ENCODE measurements at regions not wholly inside any gene's neighbourhood (a gene's known extent, or its start where the extent isn't known, plus 50 kb on each side); places are given as distances from the start of the nearest gene placed in this dataset.

GRCh38 chr1:193705554-193705981, 519.2 kb upstream of the B3GALT2 start:
- FAIRE-seq: no peak
- no peak for TF ChIP-seq CTCF (IDR thresholded peaks at IDR 0.05; ENCODE audit: borderline replicate concordance, extremely low read depth, insufficient read depth)

GRCh38 chr1:193703655-193704054, 517.2 kb upstream of the B3GALT2 start:
- H3K36me3 ChIP-seq (ENCODE audit: control insufficient read depth in 2 of 3, insufficient read depth in 3 of 3, low read length in 3 of 3): no peaks in the 10 kb centered on the region
- no peaks in the 10 kb centered on the region for H3K27me3 ChIP-seq (ENCODE audit: control insufficient read depth, insufficient read depth, low read length)
- no peak for TF ChIP-seq CTCF (IDR thresholded peaks at IDR 0.05; ENCODE audit: borderline replicate concordance, extremely low read depth, insufficient read depth)
- H3K9ac ChIP-seq (ENCODE audit: low read length in 3 of 3): no peak overlapping the region
- intact Hi-C loops (cut with DNase I): no loop called here
- H3K9me3 ChIP-seq (ENCODE audit: control insufficient read depth in 2 of 3, insufficient read depth in 1 of 3, low read length in 3 of 3): no peaks in the 10 kb centered on the region
- FAIRE-seq (no peak), DNase-seq (no peak)
- H3K4me3 ChIP-seq (ENCODE audit: low read length in 3 of 3): no peak overlapping the region
- no peak overlapping the region for H3K27ac ChIP-seq (ENCODE audit: low read depth in 2 of 2, low read length in 2 of 2)
- no peaks in the 10 kb centered on the region for H3K4me1 ChIP-seq (ENCODE audit: control insufficient read depth in 2 of 3, insufficient read depth in 2 of 3, low read depth in 1 of 3, low read length in 3 of 3)

More at GRCh38 chr1:193705554-193705981, 519.2 kb upstream of the B3GALT2 start:
- H3K27ac ChIP-seq (ENCODE audit: low read depth in 2 of 2, low read length in 2 of 2): no peak overlapping the region
- H3K4me3 ChIP-seq (ENCODE audit: low read length in 3 of 3): no peak overlapping the region
- H3K9ac ChIP-seq (ENCODE audit: low read length in 3 of 3): no peak overlapping the region
- intact Hi-C loops (cut with DNase I): no loop called here
- no peak for DNase-seq
- H3K36me3 ChIP-seq (ENCODE audit: control insufficient read depth in 2 of 3, insufficient read depth in 3 of 3, low read length in 3 of 3): no peaks in the 10 kb centered on the region
- no peaks in the 10 kb centered on the region for H3K4me1 ChIP-seq (ENCODE audit: control insufficient read depth in 2 of 3, insufficient read depth in 2 of 3, low read depth in 1 of 3, low read length in 3 of 3)
- no peaks in the 10 kb centered on the region for H3K9me3 ChIP-seq (ENCODE audit: control insufficient read depth in 2 of 3, insufficient read depth in 1 of 3, low read length in 3 of 3)
- no peaks in the 10 kb centered on the region for H3K27me3 ChIP-seq (ENCODE audit: control insufficient read depth, insufficient read depth, low read length)

GRCh38 chr1:193703121-193703520, 516.7 kb upstream of the B3GALT2 start:
- DNase-seq (no peak), FAIRE-seq (no peak)
- Histone ChIP-seq H3K4me3 (ENCODE audit: low read length in 3 of 3) (no peak overlapping the region), H3K36me3 (ENCODE audit: control insufficient read depth in 2 of 3, insufficient read depth in 3 of 3, low read length in 3 of 3) (no peaks in the 10 kb centered on the region), H3K9me3 (ENCODE audit: control insufficient read depth in 2 of 3, insufficient read depth in 1 of 3, low read length in 3 of 3) (no peaks in the 10 kb centered on the region), H3K4me1 (ENCODE audit: control insufficient read depth in 2 of 3, insufficient read depth in 2 of 3, low read depth in 1 of 3, low read length in 3 of 3) (no peaks in the 10 kb centered on the region), H3K27ac (ENCODE audit: low read depth in 2 of 2, low read length in 2 of 2) (no peak overlapping the region), H3K27me3 (ENCODE audit: control insufficient read depth, insufficient read depth, low read length) (no peaks in the 10 kb centered on the region), H3K9ac (ENCODE audit: low read length in 3 of 3) (no peak overlapping the region)
- intact Hi-C loops (cut with DNase I): no loop called here
- no peak for TF ChIP-seq CTCF (IDR thresholded peaks at IDR 0.05; ENCODE audit: borderline replicate concordance, extremely low read depth, insufficient read depth)

GRCh38 chr1:193701759-193702158, 515.3 kb upstream of the B3GALT2 start:
- Histone ChIP-seq H3K27ac (ENCODE audit: low read depth in 2 of 2, low read length in 2 of 2) (no peak overlapping the region), H3K9me3 (ENCODE audit: control insufficient read depth in 2 of 3, insufficient read depth in 1 of 3, low read length in 3 of 3) (no peaks in the 10 kb centered on the region), H3K4me1 (ENCODE audit: control insufficient read depth in 2 of 3, insufficient read depth in 2 of 3, low read depth in 1 of 3, low read length in 3 of 3) (no peaks in the 10 kb centered on the region), H3K36me3 (ENCODE audit: control insufficient read depth in 2 of 3, insufficient read depth in 3 of 3, low read length in 3 of 3) (no peaks in the 10 kb centered on the region), H3K27me3 (ENCODE audit: control insufficient read depth, insufficient read depth, low read length) (no peaks in the 10 kb centered on the region), H3K4me3 (ENCODE audit: low read length in 3 of 3) (no peak overlapping the region), H3K9ac (ENCODE audit: low read length in 3 of 3) (no peak overlapping the region)
- FAIRE-seq (no peak), DNase-seq (no peak)
- intact Hi-C loops (cut with DNase I): no loop called here
- TF ChIP-seq CTCF (IDR thresholded peaks at IDR 0.05; ENCODE audit: borderline replicate concordance, extremely low read depth, insufficient read depth): no peak

Measured in kidney (tissue), 13 donors.